ENCODE measurements at regions not wholly inside any gene's neighbourhood (a gene's known extent, or its start where the extent isn't known, plus 50 kb on each side); places are given as distances from the start of the nearest gene placed in this dataset.

- H3K4me3 ChIP-seq: no peak overlapping the region
- 58 to 66% (median 63%) methylated on average over 7 of the region's 7 CpGs for WGBS, 5 donors
- H3K4me1 ChIP-seq: no peaks in the 10 kb centered on the region
- no peaks in the 10 kb centered on the region for H3K36me3 ChIP-seq
- TF ChIP-seq POLR2A (IDR thresholded peaks at IDR 0.05) (no peak), CTCF (IDR thresholded peaks at IDR 0.05 in 8 of 11, conservative IDR thresholded peaks at IDR 0.05 in 3 of 11) (no peak)
- peaks cover 0 to 18% (median 9%) of the 10 kb centered on the region in 8 donors for H3K9me3 ChIP-seq
- no peak overlapping the region for H3K27ac ChIP-seq
- H3K27me3 ChIP-seq (replicated peaks in 1 of 7): no peaks in the 10 kb centered on the region
- DNase-seq: no peak
- intact Hi-C loops (cut with DNase I; ENCODE audit: low total_unique reads): no loop called here
These were observed 133.4 kb upstream of the GAS1 start for GRCh38 chr9:87080512-87081264.

GRCh38 chr9:87081503-87081902, 134.2 kb upstream of the GAS1 start:
- H3K27ac ChIP-seq: no peak overlapping the region
- intact Hi-C loops (cut with DNase I; ENCODE audit: low total_unique reads): no loop called here
- WGBS, 5 donors: 53 to 88% (median 74%) methylated on average over 2 of the region's 2 CpGs

DNA sequence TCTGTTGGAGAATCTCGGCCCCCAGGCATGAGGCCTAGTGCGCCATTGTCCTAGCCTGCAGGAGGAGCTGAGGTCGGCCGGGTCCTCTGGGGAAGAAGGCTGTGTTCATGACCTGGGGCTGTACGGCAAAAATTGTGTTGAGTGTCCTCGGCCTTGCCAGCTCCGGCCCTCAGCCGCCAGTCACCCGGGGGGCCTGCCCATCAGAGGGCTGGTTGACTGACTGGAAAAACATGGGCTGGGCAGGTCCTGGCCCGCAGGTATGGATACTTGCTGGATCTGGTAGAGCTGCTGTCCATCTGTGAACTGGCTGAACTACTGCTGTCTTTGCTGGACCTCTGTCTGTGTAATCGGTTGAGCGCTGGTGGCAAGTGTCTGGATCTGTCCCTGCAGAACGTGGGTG, 136.7 kb upstream of the GAS1 start:
- DNase-seq: no peak
- H3K4me3 ChIP-seq: no peak overlapping the region
- WGBS, 5 donors: 89 to 98% (median 94%) methylated on average over 10 to 13 of the region's 13 CpGs
- H3K27ac ChIP-seq: no peak overlapping the region
- no peak for TF ChIP-seq POLR2A (IDR thresholded peaks at IDR 0.05)
- no peak for TF ChIP-seq CTCF (IDR thresholded peaks at IDR 0.05 in 8 of 11, conservative IDR thresholded peaks at IDR 0.05 in 3 of 11)
- TF ChIP-seq POLR2AphosphoS5 (IDR thresholded peaks at IDR 0.05): no peak
- H3K4me1 ChIP-seq: no peaks in the 10 kb centered on the region
- intact Hi-C loops (cut with DNase I; ENCODE audit: low total_unique reads): no loop called here
- no peaks in the 10 kb centered on the region for H3K36me3 ChIP-seq
- peaks cover 0 to 14% (median 8%) of the 10 kb centered on the region in 8 donors for H3K9me3 ChIP-seq
- no peaks in the 10 kb centered on the region for H3K27me3 ChIP-seq (replicated peaks in 1 of 7)

More at GRCh38 chr9:87081503-87081902, 134.2 kb upstream of the GAS1 start:
- Histone ChIP-seq H3K4me1 (no peaks in the 10 kb centered on the region), H3K9me3 (peaks cover 0 to 18% (median 9%) of the 10 kb centered on the region in 8 donors), H3K36me3 (no peaks in the 10 kb centered on the region), H3K4me3 (no peak overlapping the region), H3K27me3 (replicated peaks in 1 of 7) (no peaks in the 10 kb centered on the region)
- no peak for TF ChIP-seq POLR2A (IDR thresholded peaks at IDR 0.05)
- no peak for TF ChIP-seq CTCF (IDR thresholded peaks at IDR 0.05 in 8 of 11, conservative IDR thresholded peaks at IDR 0.05 in 3 of 11)
- no peak for TF ChIP-seq POLR2AphosphoS5 (IDR thresholded peaks at IDR 0.05)
- no peak for DNase-seq

GRCh38 chr9:87084407-87084806, 137.1 kb upstream of the GAS1 start:
- TF ChIP-seq CTCF (IDR thresholded peaks at IDR 0.05 in 8 of 11, conservative IDR thresholded peaks at IDR 0.05 in 3 of 11) (no peak), POLR2AphosphoS5 (IDR thresholded peaks at IDR 0.05) (no peak), POLR2A (IDR thresholded peaks at IDR 0.05) (no peak)

More at GRCh38 chr9:87084407-87084806, 137.1 kb upstream of the GAS1 start:
- H3K9me3 ChIP-seq: peaks cover 0 to 12% (median 6%) of the 10 kb centered on the region in 8 donors
- intact Hi-C loops (cut with DNase I; ENCODE audit: low total_unique reads): no loop called here
- H3K27ac ChIP-seq: no peak overlapping the region
- WGBS, 5 donors: 91 to 95% (median 93%) methylated on average over 5 to 12 of the region's 12 CpGs
- H3K27me3 ChIP-seq (replicated peaks in 1 of 7): no peaks in the 10 kb centered on the region
- H3K36me3 ChIP-seq: no peaks in the 10 kb centered on the region
- H3K4me3 ChIP-seq: no peak overlapping the region
- H3K4me1 ChIP-seq: no peaks in the 10 kb centered on the region
- no peak for DNase-seq
